ENCODE measurements at regions not wholly inside any gene's neighbourhood (a gene's known extent, or its start where the extent isn't known, plus 50 kb on each side); places are given as distances from the start of the nearest gene placed in this dataset.

DNA sequence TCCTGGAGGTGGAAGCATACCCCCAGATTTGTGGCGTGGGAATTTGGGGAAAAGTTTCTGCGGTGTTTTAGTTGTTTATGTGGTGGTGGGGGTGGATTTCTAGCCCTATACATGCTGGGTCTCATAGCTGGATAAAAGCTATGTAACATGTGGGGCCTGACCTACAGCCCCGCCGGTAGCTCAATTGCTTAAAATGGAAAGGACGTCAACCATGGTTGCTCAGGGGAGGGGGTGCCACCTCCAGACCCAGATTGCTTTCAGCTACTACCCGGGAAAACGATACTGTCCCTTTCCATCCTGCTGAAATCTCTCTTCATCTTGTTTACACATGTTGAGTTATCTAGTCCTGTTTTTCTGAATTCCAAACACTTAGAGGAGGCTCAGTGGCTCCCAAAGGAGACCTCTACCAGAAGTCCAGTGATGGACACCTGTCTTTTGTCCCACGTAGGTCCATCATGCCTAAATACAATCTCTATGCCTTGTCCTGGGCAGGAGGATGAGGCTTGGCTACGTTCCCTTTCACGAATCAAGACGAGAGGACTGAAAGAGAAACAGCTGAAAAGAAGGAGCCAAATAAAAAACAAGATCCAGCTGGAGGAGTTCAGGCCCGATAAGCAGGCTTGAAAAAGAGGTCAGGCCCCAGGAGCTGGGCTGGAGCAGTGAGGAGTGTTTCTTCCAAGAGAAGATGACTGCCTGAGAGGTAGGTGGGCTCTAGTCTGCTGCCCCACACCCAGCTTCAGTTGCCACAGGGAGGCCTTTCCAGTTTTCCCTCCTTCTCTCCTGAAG lies 72.1 kb upstream of the TPRG1 start:
- TF ChIP-seq POLR2A (IDR thresholded peaks at IDR 0.05; ENCODE audit: low read depth, low read length) (no peak), POLR2AphosphoS5 (IDR thresholded peaks at IDR 0.05; ENCODE audit: low read depth, low read length) (no peak), TAF1 (IDR thresholded peaks at IDR 0.05; ENCODE audit: borderline replicate concordance, low read depth, low read length) (no peak)
- no peak for FAIRE-seq

DNA sequence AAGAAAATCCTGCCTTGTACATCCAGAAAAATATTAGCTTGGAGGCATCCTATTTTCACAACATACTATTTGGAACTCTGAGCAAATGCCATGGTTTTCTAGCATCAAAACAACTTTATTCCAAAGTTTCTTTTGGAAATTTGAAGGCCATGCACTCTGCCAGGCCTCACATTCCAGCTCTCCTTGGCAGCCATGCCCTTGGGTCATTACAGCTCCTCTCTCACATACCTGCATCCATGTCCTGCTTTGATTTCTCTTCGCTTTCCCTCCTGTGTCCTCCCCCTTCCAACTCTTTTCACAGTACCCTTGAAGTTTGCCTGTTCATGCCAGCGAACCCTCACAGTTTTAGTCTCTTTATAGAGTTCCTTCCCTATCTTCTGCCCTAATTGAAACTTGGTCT lies 70.9 kb upstream of the TPRG1 start:
- no peak for DNase-seq (ENCODE audit: insufficient read length)
- TF ChIP-seq POLR2A (IDR thresholded peaks at IDR 0.05; ENCODE audit: low read depth, low read length) = no peak
- TF ChIP-seq TAF1 (IDR thresholded peaks at IDR 0.05; ENCODE audit: borderline replicate concordance, low read depth, low read length) = no peak
- no peak for TF ChIP-seq POLR2AphosphoS5 (IDR thresholded peaks at IDR 0.05; ENCODE audit: low read depth, low read length)
- no peak for FAIRE-seq

More for the DNA sequence above, 72.1 kb upstream of the TPRG1 start:
- DNase-seq (ENCODE audit: insufficient read length) = no peak

GRCh38 chr3:189101594-189101993 lies 70.2 kb upstream of the TPRG1 start:
- FAIRE-seq = no peak
- no peak for TF ChIP-seq POLR2A (IDR thresholded peaks at IDR 0.05; ENCODE audit: low read depth, low read length)
- no peak for TF ChIP-seq TAF1 (IDR thresholded peaks at IDR 0.05; ENCODE audit: borderline replicate concordance, low read depth, low read length)
- TF ChIP-seq POLR2AphosphoS5 (IDR thresholded peaks at IDR 0.05; ENCODE audit: low read depth, low read length) = no peak
- DNase-seq (ENCODE audit: insufficient read length) = no peak

DNA sequence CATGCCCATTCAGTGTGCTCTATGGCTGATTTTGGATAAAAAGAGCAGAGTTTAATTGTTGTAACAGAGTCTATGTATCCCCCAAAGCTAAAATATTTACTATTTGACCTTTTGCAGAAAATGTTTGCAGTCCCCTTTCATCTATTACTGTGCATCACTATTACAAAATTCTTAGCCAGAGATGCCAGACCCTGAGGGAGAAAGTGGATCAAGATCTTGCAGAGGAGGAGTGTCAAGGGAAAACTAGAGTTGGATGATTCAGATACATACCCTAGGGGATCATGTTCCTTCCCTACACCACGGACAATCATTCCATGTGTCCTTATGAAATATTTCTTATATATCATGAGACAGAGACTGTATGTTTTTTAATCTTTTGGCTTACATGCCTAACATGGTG lies 68.6 kb upstream of the TPRG1 start:
- FAIRE-seq = no peak
- DNase-seq (ENCODE audit: insufficient read length) = no peak

DNA sequence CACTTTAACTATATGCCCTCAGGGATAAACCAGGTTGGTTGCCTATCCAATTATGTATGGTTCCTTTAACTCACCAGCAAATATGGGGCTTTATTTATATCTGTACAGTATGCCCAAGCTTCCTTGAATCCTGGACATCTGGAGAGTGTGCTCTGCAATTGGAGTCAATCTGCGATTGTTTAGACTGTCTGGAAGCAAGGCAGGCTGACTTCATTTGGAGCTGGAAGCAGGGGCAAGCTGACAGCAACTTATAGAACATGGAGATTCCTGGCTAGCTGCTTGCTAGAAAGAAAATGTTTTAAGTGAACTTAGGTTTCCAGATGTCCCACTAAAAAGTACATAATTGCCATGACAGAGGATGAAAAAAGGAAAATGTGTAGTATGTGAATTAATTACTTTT lies 63.7 kb upstream of the TPRG1 start:
- no peak for FAIRE-seq
- TF ChIP-seq TAF1 (IDR thresholded peaks at IDR 0.05; ENCODE audit: borderline replicate concordance, low read depth, low read length) (no peak), POLR2A (IDR thresholded peaks at IDR 0.05; ENCODE audit: low read depth, low read length) (no peak), POLR2AphosphoS5 (IDR thresholded peaks at IDR 0.05; ENCODE audit: low read depth, low read length) (no peak)
- DNase-seq (ENCODE audit: insufficient read length) = no peak

More for the DNA sequence above, 68.6 kb upstream of the TPRG1 start:
- TF ChIP-seq POLR2AphosphoS5 (IDR thresholded peaks at IDR 0.05; ENCODE audit: low read depth, low read length) (no peak), TAF1 (IDR thresholded peaks at IDR 0.05; ENCODE audit: borderline replicate concordance, low read depth, low read length) (no peak), POLR2A (IDR thresholded peaks at IDR 0.05; ENCODE audit: low read depth, low read length) (no peak)

GRCh38 chr3:189108735-189109134 lies 63.0 kb upstream of the TPRG1 start:
- DNase-seq (ENCODE audit: insufficient read length) (no peak), FAIRE-seq (no peak)
- TF ChIP-seq POLR2AphosphoS5 (IDR thresholded peaks at IDR 0.05; ENCODE audit: low read depth, low read length) (no peak), TAF1 (IDR thresholded peaks at IDR 0.05; ENCODE audit: borderline replicate concordance, low read depth, low read length) (no peak), POLR2A (IDR thresholded peaks at IDR 0.05; ENCODE audit: low read depth, low read length) (no peak)

DNA sequence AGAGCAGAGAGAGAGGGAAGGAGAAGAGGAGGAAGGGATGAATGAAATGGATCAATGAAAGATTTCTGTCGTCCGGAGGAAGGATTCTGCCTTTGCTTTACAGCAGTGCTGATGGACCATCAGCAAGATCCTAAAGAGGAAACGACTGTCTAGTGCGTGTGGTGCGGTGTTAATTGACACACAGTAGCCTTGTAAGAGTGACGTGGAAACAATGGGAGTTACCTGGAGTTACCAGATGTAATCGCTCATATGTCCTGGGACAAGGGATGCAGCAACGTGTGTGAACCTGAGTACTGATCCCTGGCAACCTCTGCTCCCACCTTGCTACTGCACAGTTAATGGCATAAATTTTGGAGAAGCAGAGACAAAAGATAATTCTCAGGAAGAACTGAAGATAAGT lies 62.6 kb upstream of the TPRG1 start:
- DNase-seq (ENCODE audit: insufficient read length) (no peak), FAIRE-seq (no peak)
- no peak for TF ChIP-seq TAF1 (IDR thresholded peaks at IDR 0.05; ENCODE audit: borderline replicate concordance, low read depth, low read length)
- no peak for TF ChIP-seq POLR2A (IDR thresholded peaks at IDR 0.05; ENCODE audit: low read depth, low read length)
- TF ChIP-seq POLR2AphosphoS5 (IDR thresholded peaks at IDR 0.05; ENCODE audit: low read depth, low read length) = no peak

- FAIRE-seq = no peak
- DNase-seq (ENCODE audit: insufficient read length) = no peak
- TF ChIP-seq POLR2A (IDR thresholded peaks at IDR 0.05; ENCODE audit: low read depth, low read length) (no peak), TAF1 (IDR thresholded peaks at IDR 0.05; ENCODE audit: borderline replicate concordance, low read depth, low read length) (no peak), POLR2AphosphoS5 (IDR thresholded peaks at IDR 0.05; ENCODE audit: low read depth, low read length) (no peak)
Measured at GRCh38 chr3:189117087-189117486, 54.7 kb upstream of the TPRG1 start.

GRCh38 chr3:189118896-189119295 lies 52.9 kb upstream of the TPRG1 start:
- no peak for TF ChIP-seq TAF1 (IDR thresholded peaks at IDR 0.05; ENCODE audit: borderline replicate concordance, low read depth, low read length)
- no peak for TF ChIP-seq POLR2A (IDR thresholded peaks at IDR 0.05; ENCODE audit: low read depth, low read length)
- no peak for TF ChIP-seq POLR2AphosphoS5 (IDR thresholded peaks at IDR 0.05; ENCODE audit: low read depth, low read length)
- no peak for FAIRE-seq

GRCh38 chr3:189119950-189120349 lies 51.8 kb upstream of the TPRG1 start:
- TF ChIP-seq POLR2AphosphoS5 (IDR thresholded peaks at IDR 0.05; ENCODE audit: low read depth, low read length) = no peak
- TF ChIP-seq POLR2A (IDR thresholded peaks at IDR 0.05; ENCODE audit: low read depth, low read length) = no peak
- TF ChIP-seq TAF1 (IDR thresholded peaks at IDR 0.05; ENCODE audit: borderline replicate concordance, low read depth, low read length) = no peak
- DNase-seq (ENCODE audit: insufficient read length) (no peak), FAIRE-seq (no peak)

More at GRCh38 chr3:189118896-189119295, 52.9 kb upstream of the TPRG1 start:
- DNase-seq (ENCODE audit: insufficient read length) = no peak

DNA sequence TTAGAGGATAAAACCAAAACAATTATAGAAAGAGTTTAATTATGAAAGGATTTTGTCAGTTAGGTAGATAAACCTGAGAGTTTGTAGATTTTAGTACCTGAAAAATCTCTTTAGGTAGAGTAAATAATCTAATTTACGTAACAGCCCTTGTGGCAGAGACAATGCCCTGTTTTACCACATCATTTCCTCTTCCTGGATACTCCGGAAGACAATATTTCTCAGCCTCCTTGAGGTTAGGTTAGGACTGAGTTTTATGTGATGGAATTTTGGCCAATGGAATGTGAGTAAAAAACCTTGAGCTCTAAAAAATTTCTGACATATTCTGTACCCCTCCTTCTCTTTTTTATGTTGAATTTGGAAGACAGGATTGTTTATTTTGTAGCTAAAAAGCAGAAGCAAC lies 50.7 kb upstream of the TPRG1 start:
- TF ChIP-seq TAF1 (IDR thresholded peaks at IDR 0.05; ENCODE audit: borderline replicate concordance, low read depth, low read length) (no peak), POLR2A (IDR thresholded peaks at IDR 0.05; ENCODE audit: low read depth, low read length) (no peak), POLR2AphosphoS5 (IDR thresholded peaks at IDR 0.05; ENCODE audit: low read depth, low read length) (no peak)
- FAIRE-seq = no peak
- no peak for DNase-seq (ENCODE audit: insufficient read length)

Measured in GM12892 (cell line).